Stimulated activated CD8-positive, alpha-beta memory T cell treated with anti-CD3 and anti-CD28 coated beads, Interleukin-2, amount 100 ng/mL, for 1 hour (primary cell): ENCODE measurements at regions not wholly inside any gene's neighbourhood (a gene's known extent, or its start where the extent isn't known, plus 50 kb on each side); places are given as distances from the start of the nearest gene placed in this dataset.

Source experiments
- DNase-seq, 2 donors: peaks; one replicate each; pipeline ENCODE4 v3.0.0-alpha.2; 2020; ENCODE audit warnings: low read depth in 2 of 2

DNA sequence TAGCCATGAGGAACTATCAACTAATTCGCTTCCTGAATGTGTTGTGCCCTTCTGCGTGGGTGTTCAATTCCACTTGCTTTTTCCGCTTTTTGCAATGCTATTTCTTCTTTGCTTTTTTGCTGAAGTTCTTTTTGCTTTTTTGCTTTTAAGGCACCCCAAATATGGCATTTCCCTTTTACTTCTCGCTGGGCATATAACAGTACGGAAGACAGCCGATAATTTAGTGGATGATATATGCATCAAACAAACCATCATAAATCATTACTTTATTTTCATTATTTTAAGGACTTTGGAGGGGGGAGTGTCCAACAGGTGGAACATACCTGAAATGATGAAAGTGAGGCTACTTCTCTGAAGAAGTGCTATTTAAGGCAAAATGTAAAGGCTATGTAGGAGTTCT, 277.0 kb upstream of the MTPN start:
- no peak for DNase-seq

DNA sequence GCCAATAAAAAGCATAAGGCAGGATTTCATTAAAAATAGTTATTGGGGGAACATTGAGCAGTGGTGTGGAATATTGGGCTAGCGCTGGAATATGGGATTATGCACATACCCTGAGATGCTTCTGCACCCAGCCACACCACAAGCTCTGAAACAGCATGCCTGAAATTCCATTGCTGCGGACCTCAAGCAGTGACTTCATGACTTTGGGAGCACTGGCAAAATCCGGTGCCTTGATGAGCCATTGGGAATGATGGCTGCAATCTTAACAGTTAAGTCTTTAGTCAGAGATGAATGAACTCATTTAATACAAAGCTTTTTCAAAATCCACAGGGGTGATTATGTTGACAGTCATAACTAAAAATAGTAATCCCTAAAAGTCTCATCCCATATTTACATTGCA, 274.7 kb upstream of the MTPN start:
- DNase-seq = no peak

DNA sequence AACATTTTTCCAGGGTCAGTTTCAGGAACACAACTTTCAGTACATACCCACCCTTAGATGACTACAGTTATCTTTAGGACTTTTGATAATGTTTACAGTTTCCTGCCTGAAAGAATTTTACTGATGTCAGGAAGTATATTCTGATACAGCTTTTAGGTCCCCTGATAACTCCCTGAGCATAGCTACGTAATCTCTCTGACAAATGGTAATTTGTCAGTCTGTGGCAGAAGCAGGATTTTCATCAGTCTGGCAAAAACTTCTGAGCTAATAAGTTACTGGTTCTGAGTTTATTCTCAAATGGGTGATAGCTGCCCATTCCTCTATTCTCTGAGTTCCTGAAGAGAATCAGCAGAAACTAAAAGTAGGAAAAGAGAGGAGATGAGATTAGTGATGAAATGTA, 270.1 kb upstream of the MTPN start:
- no peak for DNase-seq

DNA sequence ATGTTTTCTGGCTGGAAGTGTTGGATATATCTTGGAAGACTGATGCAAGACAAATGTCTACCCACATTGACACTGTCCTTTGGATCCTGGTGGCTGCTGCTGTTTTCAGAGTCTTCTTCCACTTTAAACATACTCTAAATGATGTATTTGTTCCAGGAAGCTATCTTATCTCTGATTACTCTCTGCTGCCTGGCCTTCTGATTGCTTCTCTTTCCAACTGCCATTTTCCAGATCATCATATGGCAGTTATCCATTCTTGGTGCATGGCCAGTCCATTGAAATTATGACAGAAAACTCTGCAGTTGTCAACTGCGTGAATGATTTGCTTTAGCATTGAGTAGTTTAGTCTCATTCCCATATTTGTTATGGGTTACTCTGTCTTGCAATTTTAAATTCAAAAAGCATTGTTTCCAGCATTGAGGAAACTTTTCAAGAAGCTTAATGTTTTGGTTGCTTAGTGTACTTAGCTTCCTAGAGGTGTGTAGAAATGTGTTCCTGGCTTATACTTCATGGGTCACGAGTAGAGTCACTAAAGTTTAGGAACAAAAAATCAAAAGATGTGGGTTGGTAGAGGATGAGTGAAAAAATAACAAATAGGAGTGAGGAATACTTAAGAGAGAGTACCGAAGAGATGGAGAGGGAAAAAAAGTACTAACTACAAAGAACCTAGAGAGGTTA, 268.3 kb upstream of the MTPN start:
- DNase-seq = no peak

DNA sequence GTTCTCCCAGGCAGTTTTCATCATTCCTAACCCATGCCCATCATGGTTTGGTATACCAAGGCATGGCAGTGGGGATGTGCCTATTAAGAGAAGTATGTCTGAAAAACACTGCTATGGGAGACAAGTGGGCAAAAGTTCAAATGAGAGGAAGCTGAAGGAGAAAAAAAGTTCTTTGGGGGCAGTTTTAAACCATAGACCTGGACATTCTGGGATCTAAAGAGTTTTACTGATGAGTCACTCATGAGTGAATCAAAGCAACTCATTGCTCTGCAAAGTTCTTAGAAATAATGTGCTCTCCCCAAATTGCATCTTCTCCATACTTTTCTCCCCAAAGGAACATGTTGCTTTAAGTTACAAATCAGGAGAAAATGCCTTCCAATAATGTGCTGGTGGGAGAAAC, 256.9 kb upstream of the MTPN start:
- no peak for DNase-seq

DNA sequence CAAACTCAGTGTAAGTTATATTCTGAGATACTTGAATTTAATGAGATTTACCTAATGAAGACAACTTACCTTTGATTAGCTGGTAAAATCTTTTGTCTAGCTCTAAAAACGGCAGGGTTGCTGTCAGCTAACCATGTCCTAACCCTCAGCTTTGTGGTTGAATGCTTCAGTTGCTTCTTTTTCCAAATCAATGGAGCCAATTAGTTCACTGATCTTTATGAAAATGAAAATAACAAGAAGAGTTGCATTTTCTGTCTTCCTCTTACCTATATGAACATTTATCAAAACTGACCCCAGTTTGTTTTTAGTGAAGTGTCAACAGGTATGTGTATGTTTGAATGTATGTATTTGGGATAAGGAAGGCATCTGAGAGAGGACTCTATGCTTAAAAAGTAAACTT, 253.1 kb upstream of the MTPN start:
- no peak for DNase-seq

DNA sequence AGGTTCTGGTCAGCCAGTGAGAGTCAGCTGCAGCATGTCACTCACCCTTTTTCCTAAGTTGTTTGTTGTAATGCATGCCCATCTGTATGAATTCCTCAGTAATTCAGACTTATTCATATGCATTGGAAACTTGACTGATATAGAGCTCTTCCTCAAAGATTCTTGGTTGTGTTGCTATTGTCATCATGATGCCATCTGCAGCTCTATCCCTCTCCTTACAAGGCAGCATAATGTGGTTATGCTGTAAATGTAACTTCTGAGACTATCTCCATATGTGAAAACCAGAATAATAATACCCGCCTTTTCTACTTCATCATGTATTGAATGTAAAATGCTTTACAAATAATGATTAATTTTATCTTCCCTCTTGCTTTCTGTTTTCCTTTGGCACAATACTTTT, 252.6 kb upstream of the MTPN start:
- DNase-seq = no peak

DNA sequence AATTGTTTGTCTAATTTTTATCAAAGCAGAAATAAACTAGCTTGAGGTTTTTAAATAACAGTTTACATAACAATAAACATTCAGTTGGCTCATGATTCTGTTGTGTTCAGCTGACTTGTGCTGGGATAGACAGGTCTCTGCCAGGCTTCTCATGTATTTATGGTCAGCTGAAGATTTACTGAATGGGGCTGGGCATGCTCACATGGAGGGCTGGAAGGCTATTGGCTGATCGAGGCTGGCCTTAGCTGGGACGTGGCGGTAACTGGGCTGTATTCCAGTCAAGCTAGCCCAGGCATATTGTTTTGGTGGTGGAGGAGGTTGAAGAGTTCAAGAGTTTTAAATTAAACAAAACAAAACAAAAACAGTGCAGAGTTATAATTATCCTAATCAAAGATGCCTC, 251.0 kb upstream of the MTPN start:
- no peak for DNase-seq

DNA sequence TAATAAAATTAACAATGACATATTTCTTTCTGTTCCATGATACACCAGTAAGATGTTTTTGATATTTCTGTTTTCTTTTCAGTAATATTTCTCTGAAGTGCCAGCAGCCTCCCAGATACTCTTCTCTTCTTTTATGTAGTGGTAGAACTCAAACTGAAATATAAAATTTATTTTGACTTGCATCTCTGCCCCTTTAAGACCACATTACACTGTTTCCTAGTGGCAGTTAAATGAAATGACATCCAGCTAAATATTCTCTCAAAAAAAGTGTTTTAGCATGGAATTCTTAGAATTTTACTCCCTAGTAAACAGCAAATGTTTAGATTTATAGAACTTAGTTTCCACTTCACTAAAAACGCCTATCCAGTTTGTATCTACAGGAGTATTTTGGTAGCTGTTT, 237.2 kb upstream of the MTPN start:
- no peak for DNase-seq

DNA sequence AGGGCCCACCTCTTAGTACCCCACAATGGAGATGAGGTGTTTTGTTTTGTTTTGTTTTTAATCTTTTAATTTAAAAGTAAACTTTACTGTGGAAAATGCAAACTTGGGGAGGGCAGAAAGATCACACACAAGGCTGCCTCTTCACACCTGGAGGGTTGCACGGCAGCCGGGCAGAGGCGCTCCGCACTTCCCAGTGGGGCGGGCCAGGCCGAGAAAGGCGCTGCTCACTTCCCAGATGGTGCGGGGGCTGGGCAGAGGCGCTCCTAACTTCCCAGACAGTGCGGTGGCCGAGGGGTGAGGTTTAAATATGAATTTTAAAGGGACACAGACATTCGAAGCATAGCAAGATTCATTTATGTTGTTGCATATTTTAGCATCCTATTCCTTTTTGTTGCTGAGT, 235.9 kb upstream of the MTPN start:
- DNase-seq = no peak

DNA sequence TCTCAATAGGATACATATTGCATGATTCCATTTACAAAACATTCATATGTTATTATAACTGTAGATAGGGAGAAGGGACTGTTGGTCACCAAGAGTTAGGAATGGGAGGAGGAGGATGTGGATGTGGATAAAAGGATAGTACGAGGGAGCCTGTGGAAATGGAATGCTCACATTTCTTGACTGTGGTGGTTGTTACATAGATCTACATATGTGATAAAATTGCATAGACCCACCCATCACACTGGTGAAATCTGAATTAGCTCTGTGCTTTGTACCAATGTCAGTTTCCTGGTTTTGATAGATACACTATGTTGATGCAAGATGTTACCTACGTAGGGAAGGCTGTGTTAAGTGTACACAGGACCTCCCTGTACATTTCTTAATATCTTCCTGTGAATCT, 233.5 kb upstream of the MTPN start:
- DNase-seq = no peak

DNA sequence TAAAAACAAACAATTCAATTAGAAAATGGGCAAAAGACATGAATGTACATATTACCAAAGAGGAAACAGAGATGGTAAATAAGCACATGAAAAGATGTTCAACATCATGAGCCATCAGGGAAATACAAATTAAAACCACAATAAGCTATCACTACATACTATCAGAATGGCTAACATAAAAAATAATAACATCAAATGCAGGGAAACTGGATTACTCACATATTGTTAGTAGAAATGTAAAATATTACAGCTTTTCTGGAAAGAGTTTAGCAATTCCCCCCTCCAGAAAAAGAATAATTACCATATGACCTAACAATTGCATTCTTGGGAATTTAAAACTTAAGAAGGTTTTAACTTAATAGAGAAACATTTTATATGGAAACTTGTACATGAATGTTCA, 232.9 kb upstream of the MTPN start:
- no peak for DNase-seq

DNA sequence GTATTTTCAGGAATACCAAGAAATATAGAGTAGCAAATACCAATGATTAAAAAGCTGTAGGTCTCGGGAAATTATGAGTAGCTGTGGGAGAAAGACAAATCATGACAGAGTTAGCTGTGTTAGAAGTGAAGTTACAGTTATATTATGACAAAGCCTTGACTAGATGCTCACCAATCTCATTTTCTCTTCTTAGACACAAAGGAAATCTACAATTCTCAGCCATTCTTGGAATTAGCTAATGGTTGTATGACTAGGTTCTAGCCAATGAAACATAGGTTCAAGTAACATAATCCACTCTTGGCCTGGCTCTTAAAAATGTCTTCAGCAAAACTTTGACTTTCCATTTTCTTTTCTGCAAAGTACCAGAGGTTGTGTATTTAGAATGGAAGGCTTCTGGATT, 228.8 kb upstream of the MTPN start:
- DNase-seq = no peak

DNA sequence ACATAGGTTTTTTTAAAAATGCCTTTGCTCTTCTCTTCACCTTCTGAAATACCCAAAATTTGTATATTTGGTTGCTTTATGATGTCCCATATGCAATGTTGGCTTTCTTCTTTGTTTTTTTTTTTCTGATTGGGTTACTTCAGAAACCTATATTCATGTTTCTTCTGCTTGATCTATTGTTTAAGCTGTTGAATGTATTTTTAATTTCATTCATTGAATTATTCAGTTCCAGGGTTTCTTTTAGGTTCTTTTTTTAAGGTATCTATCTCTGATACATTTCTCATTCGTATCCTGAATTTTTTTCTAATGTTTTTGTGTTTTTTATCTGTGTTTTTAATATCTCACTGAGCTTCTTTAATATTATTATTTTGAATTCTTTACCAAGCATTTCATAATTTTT, 221.0 kb upstream of the MTPN start:
- DNase-seq = no peak

DNA sequence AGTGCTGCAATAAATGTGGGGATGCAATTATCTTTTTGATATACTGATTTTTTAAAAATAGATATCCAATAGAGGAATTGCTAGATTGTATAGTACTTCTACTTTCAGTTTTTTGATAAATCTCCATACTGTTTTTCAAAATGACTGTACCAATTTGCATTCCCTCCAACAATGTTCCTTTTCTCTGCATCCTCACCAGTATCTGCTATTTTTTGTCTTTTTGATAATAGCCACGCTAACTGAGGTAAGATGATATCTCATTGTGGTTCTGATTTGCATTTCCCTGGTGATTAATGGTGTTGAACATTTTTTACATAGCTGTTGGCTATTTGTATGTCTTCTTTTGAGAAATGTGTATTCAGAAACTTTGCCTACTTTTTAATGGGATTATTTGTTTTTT, 217.7 kb upstream of the MTPN start:
- no peak for DNase-seq

DNA sequence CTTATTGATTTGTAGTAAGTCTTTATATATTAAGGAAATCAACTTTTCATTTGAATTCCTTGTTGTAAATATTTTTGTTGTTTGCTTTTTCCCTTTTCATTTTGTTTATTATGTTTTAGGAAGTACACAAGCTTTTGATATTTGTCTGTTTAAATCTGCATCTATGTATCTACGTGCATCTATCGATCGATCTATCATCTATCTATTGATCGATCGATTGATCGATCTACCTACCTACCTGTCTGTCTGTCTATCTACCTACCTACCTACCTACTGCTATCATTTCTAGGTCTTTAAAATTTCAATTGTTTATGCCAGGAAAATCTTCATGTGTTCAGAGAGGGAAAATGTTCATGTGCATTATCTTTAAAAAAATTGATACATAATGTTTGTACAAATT, 216.8 kb upstream of the MTPN start:
- DNase-seq = no peak

DNA sequence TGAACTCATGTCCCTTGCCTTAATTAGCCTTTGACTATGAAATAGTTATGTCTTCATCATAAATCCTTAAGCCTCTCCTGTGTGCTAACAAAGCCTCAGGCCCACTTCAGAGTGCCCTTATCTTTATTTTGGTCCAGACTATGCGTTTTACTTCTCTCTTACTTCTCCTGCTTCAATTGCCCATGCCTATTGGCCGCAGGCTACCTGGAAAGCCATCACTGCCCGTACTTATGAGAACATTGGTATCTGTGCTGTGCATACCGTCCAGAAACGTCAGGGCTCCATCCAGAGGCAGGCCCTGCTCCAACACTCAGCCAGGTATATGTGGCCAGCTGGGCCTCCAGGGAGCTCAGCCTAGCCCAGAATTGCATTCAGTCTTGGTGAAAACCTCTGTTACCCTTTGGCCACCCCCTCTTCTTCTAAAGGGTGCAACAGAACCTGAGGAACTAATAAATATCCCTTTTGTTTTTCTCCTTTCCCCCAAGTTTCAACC, 212.4 kb upstream of the MTPN start:
- no peak for DNase-seq

DNA sequence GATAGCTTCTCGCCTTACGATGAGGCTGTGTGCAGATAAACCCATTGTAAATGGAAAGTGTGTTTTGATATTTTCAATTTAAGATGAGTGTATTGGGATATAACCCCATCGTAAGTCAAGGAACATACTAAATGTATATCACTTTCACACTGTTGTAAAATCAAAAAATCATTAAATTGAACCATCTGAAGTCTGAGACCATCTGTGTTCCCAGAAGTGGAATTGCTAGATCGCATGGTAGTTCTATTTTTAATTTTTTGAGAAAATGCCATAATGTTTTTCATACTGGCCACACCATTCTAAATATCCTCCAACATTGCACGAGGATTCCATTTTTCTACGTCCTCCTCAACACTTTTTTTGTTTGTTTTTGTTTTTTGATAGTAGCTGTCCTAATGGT, 209.1 kb upstream of the MTPN start:
- DNase-seq = no peak

DNA sequence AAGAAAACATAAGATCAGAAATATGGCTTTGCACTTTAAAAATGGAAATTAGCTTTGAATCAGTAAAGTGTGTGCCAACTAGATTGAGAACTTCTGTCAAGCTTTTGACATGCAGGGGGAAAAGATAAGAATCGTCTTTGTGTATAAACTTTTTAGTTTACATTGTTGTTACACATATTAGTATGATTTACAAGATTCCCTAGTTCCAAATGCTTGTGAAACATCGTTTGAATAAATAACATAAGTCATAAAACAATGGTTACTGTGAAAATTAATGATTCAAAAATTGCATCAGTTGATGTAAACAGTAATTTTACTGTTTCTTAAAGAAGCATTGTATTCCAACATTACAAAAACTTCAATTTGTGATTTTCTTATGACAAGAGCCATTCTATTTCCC, 207.6 kb upstream of the MTPN start:
- no peak for DNase-seq

DNA sequence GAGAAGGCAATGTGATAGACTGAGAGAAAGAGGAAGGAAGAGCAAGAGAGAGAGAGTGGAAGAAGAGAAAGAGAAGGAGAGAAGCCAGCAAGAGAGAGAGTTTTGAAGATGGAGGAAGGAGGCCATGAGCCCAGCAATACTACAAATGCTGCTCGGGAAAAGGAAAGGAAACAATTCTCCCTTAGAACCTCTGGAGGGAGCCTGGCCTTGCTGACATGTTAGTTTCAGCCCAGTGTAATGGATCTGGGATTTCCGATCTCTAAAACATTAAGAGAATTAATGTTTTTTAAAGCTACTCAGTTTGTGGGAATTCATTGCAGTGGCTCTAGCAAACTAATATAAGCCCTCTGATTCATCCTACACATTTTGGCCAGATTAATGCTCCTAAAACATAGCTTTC, 206.8 kb upstream of the MTPN start:
- no peak for DNase-seq

DNA sequence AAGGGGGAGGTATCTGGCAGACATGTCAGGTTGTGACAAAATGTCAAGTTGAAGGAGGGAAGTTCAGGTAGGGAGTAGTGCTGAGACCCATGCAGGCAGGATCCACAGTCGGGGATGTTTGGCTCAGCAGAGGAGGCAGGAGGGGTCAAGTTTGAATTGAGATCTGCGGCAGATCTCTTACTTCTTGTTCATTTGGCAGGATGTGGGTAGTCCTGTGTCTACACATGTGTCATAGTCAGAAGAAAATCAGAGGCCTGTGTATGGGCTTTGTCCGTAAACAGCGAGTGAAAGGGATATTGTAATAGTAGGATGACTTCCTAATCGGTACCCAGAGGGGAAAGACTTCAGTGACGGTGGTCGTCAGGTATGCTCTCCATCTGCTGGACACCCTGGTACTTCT, 203.8 kb upstream of the MTPN start:
- no peak for DNase-seq

DNA sequence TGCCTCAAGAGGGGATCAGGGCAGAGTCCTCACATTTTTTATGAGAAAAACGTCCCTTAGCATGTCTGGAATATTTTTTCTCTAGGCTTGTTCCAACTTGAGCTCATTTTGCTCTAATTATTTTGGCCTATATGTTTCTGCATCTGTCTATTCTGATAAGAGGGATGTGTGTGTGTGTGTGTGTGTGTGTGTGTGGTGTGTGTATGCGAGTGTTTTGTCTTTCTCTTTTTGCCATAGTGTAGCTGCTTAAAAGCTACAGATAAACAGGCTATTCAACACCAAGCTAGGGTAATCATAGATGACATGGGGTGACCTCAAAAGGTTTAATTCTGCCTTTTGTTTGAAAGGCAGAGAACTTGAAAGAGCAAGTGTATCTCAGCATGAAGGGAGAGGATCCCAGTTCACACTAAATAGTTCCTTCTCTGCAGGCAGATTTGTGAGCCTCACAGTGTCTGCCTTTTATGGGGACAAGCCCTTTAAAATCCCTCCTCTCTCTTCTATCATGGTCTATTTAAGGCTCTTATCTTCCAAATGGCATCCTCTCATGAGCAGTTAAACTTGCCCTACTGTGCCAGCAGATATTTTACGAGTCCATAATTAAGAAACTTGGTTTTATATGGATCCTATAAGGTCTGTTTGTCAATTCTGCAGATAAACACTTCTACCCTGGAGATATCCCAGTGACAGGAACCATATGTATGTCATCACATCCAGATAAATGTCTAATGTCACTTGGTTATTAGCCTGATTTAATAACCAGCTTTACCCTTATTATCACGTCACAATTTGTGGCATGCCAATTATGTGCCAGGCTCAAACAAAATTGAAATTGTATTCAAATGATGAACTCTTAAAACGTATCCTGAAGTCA, 202.9 kb upstream of the MTPN start:
- no peak for DNase-seq

DNA sequence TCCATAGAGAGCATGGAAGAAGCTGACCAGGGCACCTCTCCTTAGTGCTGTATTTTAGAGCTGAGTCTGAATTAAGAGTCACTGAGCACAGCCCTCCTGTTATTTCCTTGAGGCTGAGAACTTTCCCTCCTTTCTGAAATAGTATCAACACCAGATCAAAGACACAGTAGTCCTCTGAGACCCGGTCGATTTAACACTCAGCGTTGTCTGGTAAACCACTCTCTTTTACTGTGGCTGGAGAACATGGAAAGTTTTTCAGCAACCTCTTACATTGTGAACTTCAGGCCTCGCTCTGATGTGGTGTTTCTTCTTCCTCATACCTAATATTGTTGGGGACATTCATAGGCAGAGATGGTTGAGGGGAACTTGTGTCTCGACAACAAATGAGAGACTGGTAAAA, 202.0 kb upstream of the MTPN start:
- DNase-seq = no peak
